ENCODE measurements at regions not wholly inside any gene's neighbourhood (a gene's known extent, or its start where the extent isn't known, plus 50 kb on each side); places are given as distances from the start of the nearest gene placed in this dataset.

DNA sequence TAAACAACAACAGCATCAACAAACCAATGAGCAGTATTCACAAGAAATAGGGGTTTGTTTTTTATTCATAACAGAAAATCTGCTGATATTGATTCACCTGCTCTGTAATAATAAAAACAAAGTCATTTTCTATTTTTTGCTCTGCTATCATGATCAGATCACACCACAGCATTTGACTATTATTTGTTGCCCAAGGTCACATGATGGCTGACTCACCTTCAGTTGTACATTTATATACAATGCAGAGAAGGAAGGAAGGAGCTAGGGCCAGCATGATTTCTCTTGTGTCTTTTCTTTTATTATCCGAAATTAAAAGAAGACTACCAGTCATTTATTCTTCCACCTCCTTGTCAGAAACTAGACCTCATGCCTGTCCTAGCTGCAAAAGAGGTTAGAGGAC, 1427.7 kb upstream of the CELF4 start:
- no peaks in the 10 kb centered on the region for H3K4me1 ChIP-seq (ENCODE audit: control insufficient read depth in 1 of 2, extremely low read depth in 1 of 2, insufficient read depth in 2 of 2, low read length in 2 of 2)
- Mint-ChIP-seq H3K27ac (no peak overlapping the region), H3K27me3 (no peaks in the 10 kb centered on the region), H3K4me3 (no peak overlapping the region), H3K36me3 (no peaks in the 10 kb centered on the region), H3K4me1 (no peaks in the 10 kb centered on the region), H3K9me3 (peaks cover 0 to 11% (median 8%) of the 10 kb centered on the region in 3 donors)
- ATAC-seq (replicated peaks in 1 of 4) (no peak), DNase-seq (no peak)
- H3K9me3 ChIP-seq: no peaks in the 10 kb centered on the region
- ChIA-PET CTCF (no interaction called here), POLR2A (no interaction called here)
- H3K4me3 ChIP-seq (ENCODE audit: control insufficient read depth in 1 of 2, extremely low read depth in 1 of 2, low read length in 1 of 2): no peak overlapping the region
- H3K27me3 ChIP-seq (replicated peaks in 1 of 2; ENCODE audit: control insufficient read depth in 2 of 2, extremely low read depth in 1 of 2, insufficient read depth in 2 of 2, low read length in 1 of 2): no peaks in the 10 kb centered on the region
- no peak overlapping the region for H3K27ac ChIP-seq (ENCODE audit: low read length)
- no peaks in the 10 kb centered on the region for H3K36me3 ChIP-seq (ENCODE audit: control insufficient read depth in 2 of 2, extremely low read depth in 1 of 2, insufficient read depth in 1 of 2, low read length in 1 of 2)
- WGBS (ENCODE audit: insufficient coverage): no CpG with 5 or more reads among the region's 1 CpG

DNA sequence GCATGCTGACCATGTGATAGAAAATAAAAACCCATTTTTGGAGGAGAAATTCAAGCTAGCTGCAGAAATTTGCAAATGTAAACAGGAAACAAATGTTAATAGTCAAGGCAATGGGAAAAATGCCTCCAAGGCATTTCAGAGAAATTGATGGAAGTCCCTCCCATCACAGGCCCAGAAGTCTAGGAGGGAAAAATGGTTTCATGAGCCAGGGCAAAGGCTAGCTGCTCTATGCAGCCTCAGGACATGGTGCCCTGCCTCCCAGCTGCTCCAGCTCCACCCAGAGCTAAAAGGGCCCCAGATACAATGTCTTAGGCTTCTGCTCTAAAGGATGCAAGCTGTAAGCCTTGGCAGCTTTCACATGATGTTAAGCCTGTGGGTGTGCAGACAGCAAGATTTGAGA, 1419.4 kb upstream of the CELF4 start:
- no peaks in the 10 kb centered on the region for H3K9me3 ChIP-seq
- H3K4me3 ChIP-seq (ENCODE audit: control insufficient read depth in 1 of 2, extremely low read depth in 1 of 2, low read length in 1 of 2): no peak overlapping the region
- H3K27ac Mint-ChIP-seq: no peak overlapping the region
- H3K36me3 Mint-ChIP-seq: no peaks in the 10 kb centered on the region
- H3K27me3 ChIP-seq (replicated peaks in 1 of 2; ENCODE audit: control insufficient read depth in 2 of 2, extremely low read depth in 1 of 2, insufficient read depth in 2 of 2, low read length in 1 of 2): no peaks in the 10 kb centered on the region
- CTCF ChIA-PET: no interaction called here
- no peaks in the 10 kb centered on the region for H3K27me3 Mint-ChIP-seq
- no peaks in the 10 kb centered on the region for H3K36me3 ChIP-seq (ENCODE audit: control insufficient read depth in 2 of 2, extremely low read depth in 1 of 2, insufficient read depth in 1 of 2, low read length in 1 of 2)
- POLR2A ChIA-PET: no interaction called here
- H3K9me3 Mint-ChIP-seq: peaks cover 0 to 10% (median 5%) of the 10 kb centered on the region in 3 donors
- H3K4me1 ChIP-seq (ENCODE audit: control insufficient read depth in 1 of 2, extremely low read depth in 1 of 2, insufficient read depth in 2 of 2, low read length in 2 of 2): no peaks in the 10 kb centered on the region
- DNase-seq: no peak
- no peak for ATAC-seq (replicated peaks in 1 of 4)
- H3K4me1 Mint-ChIP-seq: no peaks in the 10 kb centered on the region
- H3K4me3 Mint-ChIP-seq: no peak overlapping the region
- H3K27ac ChIP-seq (ENCODE audit: low read length): no peak overlapping the region

DNA sequence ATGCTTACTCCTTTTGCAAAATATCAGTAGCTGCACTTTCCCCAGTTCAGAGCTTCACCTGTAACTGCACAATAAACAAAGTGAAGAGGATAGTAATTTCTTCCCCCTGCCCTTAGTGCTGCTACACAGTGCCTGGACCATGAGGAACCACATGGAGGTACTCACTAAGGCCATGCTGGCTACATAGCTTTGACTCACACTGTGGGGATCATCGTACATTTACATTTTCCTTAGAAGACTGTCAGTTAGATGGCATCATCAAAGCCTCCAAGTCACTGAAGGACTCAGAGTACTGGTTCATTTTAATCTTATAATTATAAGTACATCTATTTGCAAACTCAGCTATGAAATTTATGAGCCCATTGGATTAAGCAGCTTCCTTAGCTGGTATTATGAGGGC, 1416.5 kb upstream of the CELF4 start:
- H3K9me3 Mint-ChIP-seq: peaks cover 0 to 10% (median 5%) of the 10 kb centered on the region in 3 donors
- no peaks in the 10 kb centered on the region for H3K4me1 Mint-ChIP-seq
- H3K27ac Mint-ChIP-seq: no peak overlapping the region
- H3K27me3 Mint-ChIP-seq: no peaks in the 10 kb centered on the region
- no CpG with 5 or more reads among the region's 1 CpG for WGBS (ENCODE audit: insufficient coverage)
- no peaks in the 10 kb centered on the region for H3K9me3 ChIP-seq
- H3K4me3 ChIP-seq (ENCODE audit: control insufficient read depth in 1 of 2, extremely low read depth in 1 of 2, low read length in 1 of 2): no peak overlapping the region
- no peak for DNase-seq
- H3K36me3 ChIP-seq (ENCODE audit: control insufficient read depth in 2 of 2, extremely low read depth in 1 of 2, insufficient read depth in 1 of 2, low read length in 1 of 2): no peaks in the 10 kb centered on the region
- H3K4me3 Mint-ChIP-seq: no peak overlapping the region
- H3K36me3 Mint-ChIP-seq: no peaks in the 10 kb centered on the region
- ATAC-seq (replicated peaks in 1 of 4): no peak
- no peaks in the 10 kb centered on the region for H3K4me1 ChIP-seq (ENCODE audit: control insufficient read depth in 1 of 2, extremely low read depth in 1 of 2, insufficient read depth in 2 of 2, low read length in 2 of 2)
- no peak overlapping the region for H3K27ac ChIP-seq (ENCODE audit: low read length)
- H3K27me3 ChIP-seq (replicated peaks in 1 of 2; ENCODE audit: control insufficient read depth in 2 of 2, extremely low read depth in 1 of 2, insufficient read depth in 2 of 2, low read length in 1 of 2): no peaks in the 10 kb centered on the region
- ChIA-PET CTCF (no interaction called here), POLR2A (interaction anchor here in 1 of 2 donors (0.7 kb wide), 1 partner anchor 1075 kb away, joined by 3 read pairs; no protein-coding TSS in a partner anchor)

DNA sequence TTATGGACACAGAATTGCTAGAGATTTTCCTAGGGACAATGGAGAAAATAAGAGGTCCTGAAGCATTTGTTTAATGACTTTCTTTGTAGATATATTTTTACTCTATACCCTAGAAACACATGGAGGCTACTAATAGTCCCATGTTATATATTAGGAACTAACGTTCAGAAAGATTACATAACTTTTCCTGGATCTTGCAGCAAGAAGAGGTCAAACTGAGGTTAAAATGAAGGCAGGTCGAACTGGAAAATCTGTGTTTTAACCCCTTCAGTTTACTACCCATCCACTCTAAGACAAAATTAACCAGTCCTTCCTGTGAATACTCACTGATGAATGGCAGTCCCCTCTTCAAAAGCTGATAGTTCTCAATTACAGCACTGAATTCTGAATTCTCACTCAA, 1415.8 kb upstream of the CELF4 start:
- Histone ChIP-seq H3K9me3 (no peaks in the 10 kb centered on the region), H3K27me3 (replicated peaks in 1 of 2; ENCODE audit: control insufficient read depth in 2 of 2, extremely low read depth in 1 of 2, insufficient read depth in 2 of 2, low read length in 1 of 2) (no peaks in the 10 kb centered on the region), H3K4me3 (ENCODE audit: control insufficient read depth in 1 of 2, extremely low read depth in 1 of 2, low read length in 1 of 2) (no peak overlapping the region), H3K27ac (ENCODE audit: low read length) (no peak overlapping the region), H3K4me1 (ENCODE audit: control insufficient read depth in 1 of 2, extremely low read depth in 1 of 2, insufficient read depth in 2 of 2, low read length in 2 of 2) (no peaks in the 10 kb centered on the region), H3K36me3 (ENCODE audit: control insufficient read depth in 2 of 2, extremely low read depth in 1 of 2, insufficient read depth in 1 of 2, low read length in 1 of 2) (no peaks in the 10 kb centered on the region)
- Mint-ChIP-seq H3K36me3 (no peaks in the 10 kb centered on the region), H3K9me3 (peaks cover 0 to 8% (median 5%) of the 10 kb centered on the region in 3 donors), H3K27ac (no peak overlapping the region), H3K27me3 (no peaks in the 10 kb centered on the region), H3K4me3 (no peak overlapping the region), H3K4me1 (no peaks in the 10 kb centered on the region)
- POLR2A ChIA-PET: no interaction called here
- ATAC-seq (replicated peaks in 1 of 4): no peak
- DNase-seq: no peak
- WGBS (ENCODE audit: insufficient coverage): 20% methylated on average over 1 of the region's 2 CpGs
- CTCF ChIA-PET: no interaction called here

DNA sequence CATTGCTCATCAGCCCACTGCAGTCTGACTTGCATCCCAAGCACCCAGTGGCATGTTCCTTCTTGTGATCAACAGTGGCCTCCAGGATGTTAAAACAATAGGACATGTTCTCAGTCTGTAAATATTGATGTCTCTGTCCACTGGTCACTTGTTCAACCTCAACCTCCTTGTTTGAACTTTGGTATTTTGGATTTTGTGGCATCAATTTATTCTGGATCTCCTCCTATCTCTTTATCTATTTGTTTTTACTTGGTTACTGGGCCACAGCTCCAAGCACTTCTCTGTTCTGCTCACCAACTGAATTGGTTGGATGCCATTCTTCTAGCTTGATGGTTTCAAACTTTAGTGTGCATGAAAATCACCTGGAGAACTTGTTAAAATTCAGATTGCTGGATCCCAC, 1414.8 kb upstream of the CELF4 start:
- H3K36me3 Mint-ChIP-seq: no peaks in the 10 kb centered on the region
- H3K27me3 Mint-ChIP-seq: no peaks in the 10 kb centered on the region
- Histone ChIP-seq H3K27me3 (replicated peaks in 1 of 2; ENCODE audit: control insufficient read depth in 2 of 2, extremely low read depth in 1 of 2, insufficient read depth in 2 of 2, low read length in 1 of 2) (no peaks in the 10 kb centered on the region), H3K4me1 (ENCODE audit: control insufficient read depth in 1 of 2, extremely low read depth in 1 of 2, insufficient read depth in 2 of 2, low read length in 2 of 2) (no peaks in the 10 kb centered on the region), H3K4me3 (ENCODE audit: control insufficient read depth in 1 of 2, extremely low read depth in 1 of 2, low read length in 1 of 2) (no peak overlapping the region), H3K9me3 (no peaks in the 10 kb centered on the region), H3K36me3 (ENCODE audit: control insufficient read depth in 2 of 2, extremely low read depth in 1 of 2, insufficient read depth in 1 of 2, low read length in 1 of 2) (no peaks in the 10 kb centered on the region), H3K27ac (ENCODE audit: low read length) (no peak overlapping the region)
- H3K4me3 Mint-ChIP-seq: no peak overlapping the region
- no peaks in the 10 kb centered on the region for H3K4me1 Mint-ChIP-seq
- POLR2A ChIA-PET: no interaction called here
- CTCF ChIA-PET: no interaction called here
- no peak overlapping the region for H3K27ac Mint-ChIP-seq
- DNase-seq (no peak), ATAC-seq (replicated peaks in 1 of 4) (no peak)
- H3K9me3 Mint-ChIP-seq: peaks cover 0 to 5% (median 4%) of the 10 kb centered on the region in 3 donors

DNA sequence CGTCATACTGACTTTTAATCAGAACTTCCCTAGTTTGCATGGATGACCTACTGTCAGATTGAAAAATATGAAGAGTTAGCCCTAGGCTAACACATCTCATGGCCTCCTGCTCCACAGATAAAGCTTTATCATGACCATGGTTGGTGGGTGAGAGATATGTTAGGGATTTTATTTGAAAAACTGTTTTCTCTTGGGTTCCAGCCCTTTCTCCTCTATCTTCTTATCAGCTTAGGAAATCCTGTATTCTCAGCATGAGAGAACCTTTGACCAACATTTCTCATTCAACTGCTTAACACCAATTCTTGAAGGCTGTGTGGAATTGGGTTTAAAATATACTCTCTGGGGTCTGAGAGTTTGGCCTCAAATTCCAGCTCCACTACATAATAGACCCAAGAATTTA, 1407.0 kb upstream of the CELF4 start:
- ChIA-PET CTCF (no interaction called here), POLR2A (no interaction called here)
- WGBS (ENCODE audit: insufficient coverage): 80% methylated on average over 1 of the region's 1 CpG
- DNase-seq (no peak), ATAC-seq (replicated peaks in 1 of 4) (no peak)
- Histone ChIP-seq H3K4me1 (ENCODE audit: control insufficient read depth in 1 of 2, extremely low read depth in 1 of 2, insufficient read depth in 2 of 2, low read length in 2 of 2) (no peaks in the 10 kb centered on the region), H3K4me3 (ENCODE audit: control insufficient read depth in 1 of 2, extremely low read depth in 1 of 2, low read length in 1 of 2) (no peak overlapping the region), H3K9me3 (no peaks in the 10 kb centered on the region), H3K36me3 (ENCODE audit: control insufficient read depth in 2 of 2, extremely low read depth in 1 of 2, insufficient read depth in 1 of 2, low read length in 1 of 2) (no peaks in the 10 kb centered on the region), H3K27me3 (replicated peaks in 1 of 2; ENCODE audit: control insufficient read depth in 2 of 2, extremely low read depth in 1 of 2, insufficient read depth in 2 of 2, low read length in 1 of 2) (no peaks in the 10 kb centered on the region), H3K27ac (ENCODE audit: low read length) (no peak overlapping the region)
- no peaks in the 10 kb centered on the region for H3K36me3 Mint-ChIP-seq
- H3K27ac Mint-ChIP-seq: no peak overlapping the region
- H3K27me3 Mint-ChIP-seq: no peaks in the 10 kb centered on the region
- H3K9me3 Mint-ChIP-seq: peaks cover 0 to 3% (median 0%) of the 10 kb centered on the region in 3 donors
- H3K4me1 Mint-ChIP-seq: no peaks in the 10 kb centered on the region
- H3K4me3 Mint-ChIP-seq: no peak overlapping the region

DNA sequence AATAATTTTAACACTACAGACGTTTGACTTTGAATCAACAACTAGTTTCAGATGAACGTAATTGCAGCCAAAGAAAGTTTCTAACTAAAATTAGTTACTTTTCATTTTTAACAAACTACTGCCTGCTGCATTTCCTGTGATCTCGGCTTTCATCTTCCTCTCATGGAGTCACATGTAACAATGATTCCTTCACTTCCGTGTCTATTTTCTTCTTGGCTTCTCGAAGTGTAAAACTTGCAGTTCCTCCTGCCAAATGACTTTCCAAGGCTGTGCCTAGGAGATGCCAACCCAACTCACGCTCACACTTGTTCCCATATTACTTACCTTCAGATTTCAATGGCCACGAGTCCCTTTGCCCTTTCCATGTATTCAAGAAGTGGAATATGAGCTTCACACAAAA, 1406.3 kb upstream of the CELF4 start:
- WGBS (ENCODE audit: insufficient coverage): 62% methylated on average over 4 of the region's 7 CpGs
- ATAC-seq (replicated peaks in 1 of 4): no peak
- H3K4me3 Mint-ChIP-seq: no peak overlapping the region

More for the DNA sequence above, 1406.3 kb upstream of the CELF4 start:
- H3K36me3 ChIP-seq (ENCODE audit: control insufficient read depth in 2 of 2, extremely low read depth in 1 of 2, insufficient read depth in 1 of 2, low read length in 1 of 2): no peaks in the 10 kb centered on the region
- Mint-ChIP-seq H3K27me3 (no peaks in the 10 kb centered on the region), H3K27ac (no peak overlapping the region), H3K9me3 (peaks cover 0 to 3% (median 0%) of the 10 kb centered on the region in 3 donors), H3K4me1 (no peaks in the 10 kb centered on the region), H3K36me3 (no peaks in the 10 kb centered on the region)
- DNase-seq: no peak
- H3K4me3 ChIP-seq (ENCODE audit: control insufficient read depth in 1 of 2, extremely low read depth in 1 of 2, low read length in 1 of 2): no peak overlapping the region
- ChIA-PET CTCF (no interaction called here), POLR2A (no interaction called here)
- no peaks in the 10 kb centered on the region for H3K27me3 ChIP-seq (replicated peaks in 1 of 2; ENCODE audit: control insufficient read depth in 2 of 2, extremely low read depth in 1 of 2, insufficient read depth in 2 of 2, low read length in 1 of 2)
- no peaks in the 10 kb centered on the region for H3K9me3 ChIP-seq
- no peak overlapping the region for H3K27ac ChIP-seq (ENCODE audit: low read length)
- no peaks in the 10 kb centered on the region for H3K4me1 ChIP-seq (ENCODE audit: control insufficient read depth in 1 of 2, extremely low read depth in 1 of 2, insufficient read depth in 2 of 2, low read length in 2 of 2)

All from T-cell (primary cell).